GM12872 (cell line): ENCODE measurements at regions not wholly inside any gene's neighbourhood (a gene's known extent, or its start where the extent isn't known, plus 50 kb on each side); places are given as distances from the start of the nearest gene placed in this dataset.

Source experiments
- TF ChIP-seq, protein P1 (sequence below): IDR thresholded peaks from 3 replicates; pipeline ENCODE4 v1.5.1; 2011; ENCODE audit warnings: low read depth, mild to moderate bottlenecking, low read length, moderate library complexity; ENCODE audit not compliant: insufficient read depth

DNA sequence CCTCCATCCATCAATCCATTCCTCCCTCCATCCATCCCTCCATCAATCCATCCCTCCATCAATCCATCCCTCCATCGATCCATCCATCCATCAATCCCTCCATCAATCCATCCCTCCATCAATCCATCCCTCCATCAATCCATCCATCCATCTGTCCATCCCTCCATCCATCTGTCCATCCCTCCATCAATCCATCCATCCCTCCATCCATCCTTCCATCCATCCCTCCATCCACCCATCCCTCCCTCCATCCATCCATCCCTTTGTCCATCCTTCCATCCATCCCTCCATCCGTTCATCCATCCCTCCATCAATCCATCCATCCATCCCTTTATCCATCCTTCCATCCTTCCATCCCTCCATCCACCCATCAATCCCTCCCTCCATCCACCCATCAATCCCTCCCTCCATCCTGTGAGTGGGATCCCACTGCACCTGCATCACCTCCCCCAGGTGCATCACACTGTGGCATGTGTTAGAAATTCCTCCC, 338.1 kb upstream of the SFSWAP start:
- TF ChIP-seq, protein P1, sequence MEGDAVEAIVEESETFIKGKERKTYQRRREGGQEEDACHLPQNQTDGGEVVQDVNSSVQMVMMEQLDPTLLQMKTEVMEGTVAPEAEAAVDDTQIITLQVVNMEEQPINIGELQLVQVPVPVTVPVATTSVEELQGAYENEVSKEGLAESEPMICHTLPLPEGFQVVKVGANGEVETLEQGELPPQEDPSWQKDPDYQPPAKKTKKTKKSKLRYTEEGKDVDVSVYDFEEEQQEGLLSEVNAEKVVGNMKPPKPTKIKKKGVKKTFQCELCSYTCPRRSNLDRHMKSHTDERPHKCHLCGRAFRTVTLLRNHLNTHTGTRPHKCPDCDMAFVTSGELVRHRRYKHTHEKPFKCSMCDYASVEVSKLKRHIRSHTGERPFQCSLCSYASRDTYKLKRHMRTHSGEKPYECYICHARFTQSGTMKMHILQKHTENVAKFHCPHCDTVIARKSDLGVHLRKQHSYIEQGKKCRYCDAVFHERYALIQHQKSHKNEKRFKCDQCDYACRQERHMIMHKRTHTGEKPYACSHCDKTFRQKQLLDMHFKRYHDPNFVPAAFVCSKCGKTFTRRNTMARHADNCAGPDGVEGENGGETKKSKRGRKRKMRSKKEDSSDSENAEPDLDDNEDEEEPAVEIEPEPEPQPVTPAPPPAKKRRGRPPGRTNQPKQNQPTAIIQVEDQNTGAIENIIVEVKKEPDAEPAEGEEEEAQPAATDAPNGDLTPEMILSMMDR, result no peak

DNA sequence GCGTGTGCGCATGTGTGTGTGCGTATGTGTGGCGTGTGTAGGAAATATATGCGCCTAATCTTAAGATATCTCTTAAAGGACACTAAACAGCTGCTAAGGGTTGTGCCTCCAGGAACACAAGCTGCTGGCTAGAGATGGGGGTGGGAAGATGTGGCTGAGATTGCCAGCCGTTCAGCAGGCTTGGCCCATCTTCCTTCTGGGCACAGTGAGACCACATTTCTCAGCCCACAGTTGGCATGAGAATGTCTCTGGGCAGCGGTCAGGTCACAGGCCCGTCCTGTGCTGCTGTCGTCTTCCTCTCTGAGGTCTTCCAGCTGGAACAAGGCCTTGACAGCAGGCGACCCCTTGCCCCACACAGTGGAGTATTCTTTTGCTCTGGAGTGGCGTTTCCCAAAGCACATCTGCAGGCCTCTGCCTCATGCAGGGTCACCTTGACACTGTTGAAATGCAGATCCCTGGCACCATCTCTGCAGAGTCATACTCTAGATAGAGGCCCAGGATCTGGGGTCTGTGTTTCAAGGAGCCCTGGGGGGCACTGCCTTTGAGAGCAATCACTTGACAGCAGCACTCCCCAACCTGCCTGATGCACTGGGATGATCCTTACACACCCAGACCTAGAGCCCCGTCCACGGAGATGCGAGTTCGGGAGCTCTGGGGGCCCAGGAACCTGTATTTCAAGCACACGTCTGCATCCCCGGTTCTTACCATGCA, 335.5 kb upstream of the SFSWAP start:
- TF ChIP-seq, protein P1, result no peak

DNA sequence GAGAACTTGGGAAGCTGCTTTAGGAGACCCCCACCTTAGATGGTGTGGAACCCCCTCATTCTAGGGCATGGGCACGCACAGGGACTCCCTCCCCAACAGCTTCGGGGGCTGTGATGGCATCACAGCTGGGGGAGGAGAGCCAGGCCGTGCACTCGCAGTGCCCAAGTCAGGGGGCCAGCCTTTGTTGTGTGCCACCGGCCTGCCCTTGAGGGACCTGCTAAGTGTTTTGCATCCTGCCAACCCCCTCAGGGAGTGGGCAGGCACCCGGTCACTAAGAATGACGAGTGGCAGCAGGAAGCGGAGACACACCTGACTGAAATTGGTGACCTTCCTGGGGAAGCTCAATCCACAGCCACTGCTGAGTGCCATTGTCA, 334.9 kb upstream of the SFSWAP start:
- TF ChIP-seq, protein P1, result no peak

DNA sequence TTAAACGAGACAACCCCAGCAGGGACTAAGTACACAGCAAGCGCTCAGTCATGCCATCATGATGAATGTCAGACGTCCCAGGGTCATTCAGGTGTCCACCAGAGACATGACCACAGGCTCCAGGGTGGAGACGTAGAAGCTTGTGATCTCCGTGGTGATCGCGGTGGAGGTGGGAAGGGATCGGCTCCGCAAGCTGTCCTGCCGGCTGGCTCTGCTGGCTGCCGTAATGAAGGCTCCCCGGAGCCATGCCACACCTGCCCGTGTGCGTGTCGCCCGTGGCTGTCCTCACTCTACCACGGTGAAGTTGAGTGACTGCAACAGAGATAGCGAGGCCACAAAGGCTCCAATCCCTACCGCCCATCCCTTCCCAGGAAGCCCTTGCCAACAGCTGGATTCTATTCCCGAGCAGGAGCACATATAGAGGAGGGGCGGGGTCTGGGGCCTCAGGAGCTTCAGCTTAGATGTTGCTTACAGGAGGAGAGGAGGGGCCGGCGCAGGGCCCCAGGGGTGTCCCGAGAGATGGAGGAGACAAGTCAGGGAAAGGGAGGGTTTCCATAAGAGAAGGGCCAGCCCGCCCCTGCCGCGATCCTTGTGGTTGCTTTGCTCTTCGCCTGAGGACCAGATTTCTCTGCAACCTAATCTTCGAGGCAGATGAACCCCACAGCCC, 332.6 kb upstream of the SFSWAP start:
- TF ChIP-seq, protein P1, result no peak

DNA sequence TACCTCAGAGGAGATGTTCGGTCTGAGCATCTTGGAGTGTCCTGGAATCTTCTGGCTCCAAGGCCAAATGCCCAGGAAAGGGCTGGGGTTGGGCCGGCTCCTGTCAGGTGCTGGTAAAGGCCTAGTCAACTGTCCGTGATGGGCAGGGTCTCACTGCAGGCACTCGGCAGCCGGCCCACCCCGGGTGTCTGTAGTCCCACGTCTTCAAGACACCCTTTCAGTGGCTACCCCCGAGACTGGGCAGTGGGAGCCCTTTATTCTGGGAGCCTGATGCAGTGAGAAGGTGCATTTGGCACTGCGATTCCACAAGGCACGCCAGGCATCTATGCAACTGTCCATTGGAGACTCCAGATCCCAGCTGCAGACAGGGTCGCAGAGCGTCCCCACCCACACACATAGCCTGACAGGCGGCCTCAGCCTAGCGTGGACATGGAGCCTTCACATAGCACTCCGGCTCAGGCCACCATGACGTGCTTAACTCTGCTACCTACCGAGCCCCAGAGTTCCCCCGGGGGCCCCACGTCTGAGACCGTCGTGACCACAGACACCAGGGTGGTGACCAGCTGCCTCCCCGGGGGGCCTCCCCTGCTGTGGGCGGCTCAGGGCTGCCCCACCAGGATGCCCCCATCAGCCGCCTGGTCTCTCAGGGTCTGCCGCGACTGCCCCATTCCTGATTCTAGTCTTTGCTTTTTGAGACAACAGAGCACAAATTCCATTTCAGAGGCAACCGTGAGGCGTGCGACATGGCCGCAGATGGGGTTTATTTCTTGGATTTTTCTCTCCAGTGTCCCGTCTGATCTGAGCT, 331.8 kb upstream of the SFSWAP start:
- TF ChIP-seq, protein P1, result no peak

DNA sequence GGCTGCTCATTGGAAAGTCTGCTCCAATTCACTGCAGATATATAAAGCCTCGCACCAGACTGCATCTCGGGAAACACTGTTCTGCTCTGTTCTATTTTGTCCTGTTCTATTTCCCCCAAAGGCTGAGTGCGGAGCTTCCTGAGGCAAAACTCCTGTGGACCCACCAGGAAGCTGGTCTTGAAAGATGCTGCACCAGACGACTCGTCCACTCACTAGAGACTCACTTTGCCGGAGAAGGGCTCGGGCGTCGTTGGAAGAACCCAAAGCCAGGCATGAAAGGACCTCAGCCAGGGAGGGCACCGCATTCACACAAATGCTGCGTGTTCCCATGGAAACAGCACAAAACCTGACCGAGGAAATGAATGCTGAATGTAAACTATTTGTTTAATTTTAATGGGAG, 331.2 kb upstream of the SFSWAP start:
- TF ChIP-seq, protein P1, result no peak
